Loucy (cell line): ENCODE measurements at regions not wholly inside any gene's neighbourhood (a gene's known extent, or its start where the extent isn't known, plus 50 kb on each side); places are given as distances from the start of the nearest gene placed in this dataset.

Experiments used
- EZH2phosphoT487 ChIP-seq: fragments of 200-600 bp; IDR thresholded peaks from 2 replicates; pipeline ENCODE4 v1.6.1; 2018; ENCODE audit warnings: antibody characterized with exemption, mild to moderate bottlenecking, moderate library complexity, borderline replicate concordance
- TF ChIP-seq, protein P1 (sequence below): fragments of 200-600 bp; sonication (generic); conservative IDR thresholded peaks from 2 replicates; pipeline ENCODE4 v1.5.1; 2014; ENCODE audit warnings: mild to moderate bottlenecking, antibody characterized with exemption, low read length

GRCh38 chr6:112886415-112886814 lies 539.3 kb downstream of the RFPL4B start:
- TF ChIP-seq, protein P1, sequence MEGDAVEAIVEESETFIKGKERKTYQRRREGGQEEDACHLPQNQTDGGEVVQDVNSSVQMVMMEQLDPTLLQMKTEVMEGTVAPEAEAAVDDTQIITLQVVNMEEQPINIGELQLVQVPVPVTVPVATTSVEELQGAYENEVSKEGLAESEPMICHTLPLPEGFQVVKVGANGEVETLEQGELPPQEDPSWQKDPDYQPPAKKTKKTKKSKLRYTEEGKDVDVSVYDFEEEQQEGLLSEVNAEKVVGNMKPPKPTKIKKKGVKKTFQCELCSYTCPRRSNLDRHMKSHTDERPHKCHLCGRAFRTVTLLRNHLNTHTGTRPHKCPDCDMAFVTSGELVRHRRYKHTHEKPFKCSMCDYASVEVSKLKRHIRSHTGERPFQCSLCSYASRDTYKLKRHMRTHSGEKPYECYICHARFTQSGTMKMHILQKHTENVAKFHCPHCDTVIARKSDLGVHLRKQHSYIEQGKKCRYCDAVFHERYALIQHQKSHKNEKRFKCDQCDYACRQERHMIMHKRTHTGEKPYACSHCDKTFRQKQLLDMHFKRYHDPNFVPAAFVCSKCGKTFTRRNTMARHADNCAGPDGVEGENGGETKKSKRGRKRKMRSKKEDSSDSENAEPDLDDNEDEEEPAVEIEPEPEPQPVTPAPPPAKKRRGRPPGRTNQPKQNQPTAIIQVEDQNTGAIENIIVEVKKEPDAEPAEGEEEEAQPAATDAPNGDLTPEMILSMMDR: no peak
- no peak for TF ChIP-seq EZH2phosphoT487
